Dendritic cell treated with granulocyte-macrophage colony-stimulating factor and Interleukin-4, amounts not matched to agents 40 ng/mL and 50 ng/mL, for 4 days (primary cell): ENCODE measurements at regions not wholly inside any gene's neighbourhood (a gene's known extent, or its start where the extent isn't known, plus 50 kb on each side); places are given as distances from the start of the nearest gene placed in this dataset.

Experiments used
- H3K27ac Mint-ChIP-seq: one replicate; pipeline ENCODE4 v1.8.0; 2022; ENCODE audit warnings: mild to moderate bottlenecking, mixed read lengths
- H3K27me3 Mint-ChIP-seq: one replicate; pipeline ENCODE4 v1.8.0; 2022; ENCODE audit warnings: mild to moderate bottlenecking, mixed read lengths
- H3K36me3 Mint-ChIP-seq: one replicate; pipeline ENCODE4 v1.8.0; 2022; ENCODE audit warnings: low read depth, mixed read lengths
- H3K4me1 Mint-ChIP-seq: one replicate; pipeline ENCODE4 v1.8.0; 2022; ENCODE audit warnings: low read depth, mixed read lengths
- H3K4me3 Mint-ChIP-seq: one replicate; pipeline ENCODE4 v1.8.0; 2022; ENCODE audit warnings: mild to moderate bottlenecking, moderate library complexity, mixed read lengths
- H3K9me3 Mint-ChIP-seq: one replicate; pipeline ENCODE4 v1.8.0; 2022; ENCODE audit warnings: mixed read lengths
- intact Hi-C: fragments of 100-400 bp; cut with micrococcal nuclease; formaldehyde crosslinking; loops from one replicate; pipeline ENCODE4 v1.15.0; 2022

- H3K27ac Mint-ChIP-seq: no peak overlapping the region
- no peaks in the 10 kb centered on the region for H3K9me3 Mint-ChIP-seq
- H3K36me3 Mint-ChIP-seq: no peaks in the 10 kb centered on the region
- H3K4me1 Mint-ChIP-seq: no peaks in the 10 kb centered on the region
- peaks cover 1% of the 10 kb centered on the region for H3K27me3 Mint-ChIP-seq
- H3K4me3 Mint-ChIP-seq: no peak overlapping the region
- intact Hi-C loops: no loop called here
Observed at GRCh38 chr7:32381024-32381601, 109.1 kb downstream of the LSM5 start.

GRCh38 chr7:32379510-32380112, 110.6 kb downstream of the LSM5 start:
- no peaks in the 10 kb centered on the region for H3K9me3 Mint-ChIP-seq
- intact Hi-C loops: no loop called here
- peaks cover 1% of the 10 kb centered on the region for H3K27me3 Mint-ChIP-seq
- no peaks in the 10 kb centered on the region for H3K4me1 Mint-ChIP-seq
- H3K4me3 Mint-ChIP-seq: no peak overlapping the region
- no peak overlapping the region for H3K27ac Mint-ChIP-seq
- H3K36me3 Mint-ChIP-seq: no peaks in the 10 kb centered on the region

- no peak overlapping the region for H3K27ac Mint-ChIP-seq
- no peak overlapping the region for H3K4me3 Mint-ChIP-seq
- H3K36me3 Mint-ChIP-seq: no peaks in the 10 kb centered on the region
- intact Hi-C loops: no loop called here
- H3K9me3 Mint-ChIP-seq: no peaks in the 10 kb centered on the region
- no peaks in the 10 kb centered on the region for H3K4me1 Mint-ChIP-seq
- peaks cover 1% of the 10 kb centered on the region for H3K27me3 Mint-ChIP-seq
Observed at GRCh38 chr7:32378988-32379387, 111.2 kb downstream of the LSM5 start.

GRCh38 chr7:32364581-32364980, 125.6 kb downstream of the LSM5 start:
- no peak overlapping the region for H3K4me3 Mint-ChIP-seq
- H3K36me3 Mint-ChIP-seq: no peaks in the 10 kb centered on the region
- no peaks in the 10 kb centered on the region for H3K4me1 Mint-ChIP-seq
- intact Hi-C loops: no loop called here
- H3K9me3 Mint-ChIP-seq: no peaks in the 10 kb centered on the region
- H3K27me3 Mint-ChIP-seq: no peaks in the 10 kb centered on the region
- H3K27ac Mint-ChIP-seq: no peak overlapping the region

GRCh38 chr7:32360127-32360526, 130.1 kb downstream of the LSM5 start:
- intact Hi-C loops: no loop called here
- no peak overlapping the region for H3K27ac Mint-ChIP-seq
- H3K36me3 Mint-ChIP-seq: no peaks in the 10 kb centered on the region
- H3K4me3 Mint-ChIP-seq: no peak overlapping the region
- no peaks in the 10 kb centered on the region for H3K27me3 Mint-ChIP-seq
- H3K9me3 Mint-ChIP-seq: no peaks in the 10 kb centered on the region
- no peaks in the 10 kb centered on the region for H3K4me1 Mint-ChIP-seq

GRCh38 chr7:32357535-32358277, 132.5 kb downstream of the LSM5 start:
- H3K4me1 Mint-ChIP-seq: no peaks in the 10 kb centered on the region
- intact Hi-C loops: no loop called here
- no peaks in the 10 kb centered on the region for H3K36me3 Mint-ChIP-seq
- H3K9me3 Mint-ChIP-seq: no peaks in the 10 kb centered on the region
- no peak overlapping the region for H3K27ac Mint-ChIP-seq
- H3K4me3 Mint-ChIP-seq: no peak overlapping the region
- H3K27me3 Mint-ChIP-seq: no peaks in the 10 kb centered on the region

- Mint-ChIP-seq H3K36me3 (no peaks in the 10 kb centered on the region), H3K9me3 (no peaks in the 10 kb centered on the region), H3K4me3 (no peak overlapping the region), H3K27me3 (no peaks in the 10 kb centered on the region), H3K4me1 (no peaks in the 10 kb centered on the region), H3K27ac (no peak overlapping the region)
- intact Hi-C loops: loop anchor here (2.0 kb wide), 1 partner anchor 603 kb away; no protein-coding TSS in a partner anchor
Observed at GRCh38 chr7:32347244-32347828, 142.8 kb downstream of the LSM5 start.

- H3K4me1 Mint-ChIP-seq: no peaks in the 10 kb centered on the region
- H3K27me3 Mint-ChIP-seq: no peaks in the 10 kb centered on the region
- H3K4me3 Mint-ChIP-seq: no peak overlapping the region
- intact Hi-C loops: loop anchor here (2.0 kb wide), 1 partner anchor 601 kb away; no protein-coding TSS in a partner anchor
- no peaks in the 10 kb centered on the region for H3K9me3 Mint-ChIP-seq
- H3K27ac Mint-ChIP-seq: no peak overlapping the region
- H3K36me3 Mint-ChIP-seq: no peaks in the 10 kb centered on the region
Observed at GRCh38 chr7:32346253-32346652, 143.9 kb downstream of the LSM5 start.

GRCh38 chr7:32336726-32337125, 153.5 kb downstream of the LSM5 start:
- intact Hi-C loops: no loop called here
- Mint-ChIP-seq H3K4me3 (no peak overlapping the region), H3K36me3 (no peaks in the 10 kb centered on the region), H3K4me1 (no peaks in the 10 kb centered on the region), H3K27me3 (peaks cover 2% of the 10 kb centered on the region), H3K9me3 (peaks cover 10% of the 10 kb centered on the region), H3K27ac (no peak overlapping the region)

- intact Hi-C loops: no loop called here
- Mint-ChIP-seq H3K9me3 (peaks cover 18% of the 10 kb centered on the region), H3K36me3 (no peaks in the 10 kb centered on the region), H3K4me1 (no peaks in the 10 kb centered on the region), H3K27ac (no peak overlapping the region), H3K4me3 (no peak overlapping the region), H3K27me3 (peaks cover 2% of the 10 kb centered on the region)
Observed at GRCh38 chr7:32335107-32335506, 155.1 kb downstream of the LSM5 start.

GRCh38 chr7:32330602-32331001, 159.6 kb downstream of the LSM5 start:
- no peaks in the 10 kb centered on the region for H3K27me3 Mint-ChIP-seq
- intact Hi-C loops: no loop called here
- H3K36me3 Mint-ChIP-seq: no peaks in the 10 kb centered on the region
- peaks cover 18% of the 10 kb centered on the region for H3K9me3 Mint-ChIP-seq
- H3K4me1 Mint-ChIP-seq: no peaks in the 10 kb centered on the region
- H3K4me3 Mint-ChIP-seq: no peak overlapping the region
- H3K27ac Mint-ChIP-seq: no peak overlapping the region

GRCh38 chr7:32326078-32326477, 164.1 kb downstream of the LSM5 start:
- Mint-ChIP-seq H3K36me3 (no peaks in the 10 kb centered on the region), H3K4me1 (no peaks in the 10 kb centered on the region), H3K27ac (no peak overlapping the region), H3K27me3 (peaks cover 4% of the 10 kb centered on the region), H3K4me3 (no peak overlapping the region), H3K9me3 (peaks cover 2% of the 10 kb centered on the region)
- intact Hi-C loops: no loop called here

- Mint-ChIP-seq H3K4me1 (no peaks in the 10 kb centered on the region), H3K36me3 (no peaks in the 10 kb centered on the region), H3K9me3 (no peaks in the 10 kb centered on the region), H3K4me3 (no peak overlapping the region), H3K27ac (no peak overlapping the region), H3K27me3 (peaks cover 17% of the 10 kb centered on the region)
- intact Hi-C loops: no loop called here
Observed at GRCh38 chr7:32323712-32324111, 166.5 kb downstream of the LSM5 start.

- no peaks in the 10 kb centered on the region for H3K4me1 Mint-ChIP-seq
- peaks cover 30% of the 10 kb centered on the region for H3K27me3 Mint-ChIP-seq
- H3K27ac Mint-ChIP-seq: no peak overlapping the region
- no peaks in the 10 kb centered on the region for H3K9me3 Mint-ChIP-seq
- no peak overlapping the region for H3K4me3 Mint-ChIP-seq
- H3K36me3 Mint-ChIP-seq: no peaks in the 10 kb centered on the region
- intact Hi-C loops: no loop called here
Observed at GRCh38 chr7:32319012-32319382, 171.2 kb downstream of the LSM5 start.
